HG02840 (cell line): ENCODE measurements at regions not wholly inside any gene's neighbourhood (a gene's known extent, or its start where the extent isn't known, plus 50 kb on each side); places are given as distances from the start of the nearest gene placed in this dataset.

Experiments
- ATAC-seq: cut with Tn5 transposase; IDR thresholded peaks from one replicate; pipeline ENCODE4 v1.9.1; 2021; ENCODE audit warnings: mild to moderate bottlenecking, moderate library complexity, moderate number of reproducible peaks; ENCODE audit not compliant: unreplicated experiment, low FRiP score

DNA sequence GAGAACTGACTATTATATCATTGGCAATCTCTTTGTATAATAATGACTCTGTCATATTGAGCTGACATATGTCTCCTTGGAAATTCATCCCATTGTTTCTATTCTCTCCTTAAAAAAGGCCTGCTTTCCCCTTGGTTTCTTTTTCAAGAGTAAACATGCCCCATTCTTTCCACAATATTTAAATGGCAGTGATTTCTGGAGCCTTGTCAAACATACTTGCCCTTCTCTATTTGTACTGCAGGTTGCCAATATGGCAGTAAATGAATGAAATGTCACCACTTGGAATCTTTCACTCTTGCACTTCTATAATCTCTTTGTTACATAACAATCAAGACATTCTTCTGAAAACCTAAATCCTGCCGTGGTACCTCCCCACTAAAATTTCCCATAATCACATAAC, 1265.1 kb upstream of the CDH8 start:
- ATAC-seq, result no peak

GRCh38 chr16:63298993-63299392, 1262.8 kb upstream of the CDH8 start:
- no peak for ATAC-seq

GRCh38 chr16:63292036-63292435, 1255.8 kb upstream of the CDH8 start:
- no peak for ATAC-seq

- no peak for ATAC-seq
Observed at GRCh38 chr16:63289834-63290460, 1253.7 kb upstream of the CDH8 start.

DNA sequence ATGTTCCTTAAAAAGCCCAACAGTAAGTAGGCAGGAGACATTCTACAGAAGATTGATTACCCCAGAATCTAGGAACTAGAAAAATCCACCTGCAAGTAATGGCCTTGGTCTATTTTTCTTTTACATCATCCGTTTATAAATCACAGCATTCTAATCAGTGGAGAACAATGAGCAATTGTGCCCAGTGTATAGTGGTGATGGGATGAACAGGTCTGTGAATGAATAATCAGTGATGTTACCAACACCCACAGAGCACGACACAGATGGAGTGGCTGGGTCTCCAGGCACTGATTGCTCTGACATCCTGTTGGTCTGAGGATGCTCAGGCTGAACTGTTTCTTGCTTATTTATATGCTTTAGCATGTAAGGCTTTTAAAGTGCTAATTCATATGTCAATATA, 1251.2 kb upstream of the CDH8 start:
- ATAC-seq, result no peak

DNA sequence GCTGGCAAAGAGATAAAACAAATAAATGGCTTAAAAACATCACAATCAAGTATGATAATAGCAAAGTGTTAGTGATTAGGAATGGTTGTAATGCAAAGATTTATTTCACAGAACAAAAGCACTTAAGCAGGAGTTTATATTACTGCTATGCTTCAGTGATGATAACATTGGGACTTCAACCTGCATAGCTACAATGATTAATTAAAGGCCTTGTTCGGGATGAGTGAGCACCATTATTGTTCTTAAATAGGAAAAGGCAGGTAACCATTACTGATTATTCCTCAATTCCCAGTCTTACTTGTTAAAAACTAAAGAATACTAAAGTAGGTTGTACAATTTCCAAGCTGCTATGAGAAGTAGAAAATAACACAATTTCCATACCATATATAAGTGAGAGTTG, 1247.5 kb upstream of the CDH8 start:
- no peak for ATAC-seq

DNA sequence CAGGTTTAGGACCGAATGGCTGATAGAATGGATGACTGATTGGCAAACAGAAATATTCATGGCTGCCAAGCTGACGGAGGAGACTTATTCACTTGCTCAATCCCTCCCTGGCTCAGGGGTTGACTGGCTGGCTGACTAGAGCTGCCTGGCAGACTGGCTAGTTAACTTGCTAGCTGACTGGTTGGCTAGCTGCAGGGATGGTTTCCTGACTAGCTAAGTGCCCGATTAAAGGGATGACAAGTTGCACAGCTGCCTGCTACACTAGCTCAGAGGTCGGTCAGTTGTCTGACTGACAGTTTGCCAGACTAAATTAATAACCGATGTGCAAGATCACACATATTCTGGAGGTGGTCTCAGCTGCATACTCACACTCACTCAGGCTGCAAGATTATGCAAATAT, 1208.4 kb upstream of the CDH8 start:
- ATAC-seq, result no peak

- no peak for ATAC-seq
Observed at GRCh38 chr16:63241497-63242028, 1205.3 kb upstream of the CDH8 start.

DNA sequence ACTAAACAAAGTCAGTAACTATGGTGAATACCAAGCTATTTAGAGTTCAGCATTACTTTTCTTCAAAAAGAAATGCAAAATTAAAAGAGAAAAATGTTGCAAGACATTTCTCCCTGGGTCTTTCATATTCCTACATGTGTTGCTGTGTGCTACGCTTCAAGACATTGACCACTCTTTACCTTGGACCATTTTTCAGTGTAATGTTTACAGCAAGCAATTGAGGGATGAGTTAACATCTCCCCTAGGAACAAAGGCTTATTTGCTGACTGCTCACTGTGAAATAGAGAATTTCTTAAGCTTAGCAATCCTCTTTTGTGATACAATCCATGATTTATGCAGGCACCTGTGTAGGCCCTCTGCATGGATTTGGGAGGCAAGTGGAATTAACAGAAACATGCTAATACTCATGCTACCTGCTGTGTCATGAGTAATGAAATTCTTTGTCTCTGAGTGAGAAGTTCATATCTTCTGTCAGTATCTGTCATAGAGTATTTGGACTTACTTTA, 1202.9 kb upstream of the CDH8 start:
- ATAC-seq, result no peak

DNA sequence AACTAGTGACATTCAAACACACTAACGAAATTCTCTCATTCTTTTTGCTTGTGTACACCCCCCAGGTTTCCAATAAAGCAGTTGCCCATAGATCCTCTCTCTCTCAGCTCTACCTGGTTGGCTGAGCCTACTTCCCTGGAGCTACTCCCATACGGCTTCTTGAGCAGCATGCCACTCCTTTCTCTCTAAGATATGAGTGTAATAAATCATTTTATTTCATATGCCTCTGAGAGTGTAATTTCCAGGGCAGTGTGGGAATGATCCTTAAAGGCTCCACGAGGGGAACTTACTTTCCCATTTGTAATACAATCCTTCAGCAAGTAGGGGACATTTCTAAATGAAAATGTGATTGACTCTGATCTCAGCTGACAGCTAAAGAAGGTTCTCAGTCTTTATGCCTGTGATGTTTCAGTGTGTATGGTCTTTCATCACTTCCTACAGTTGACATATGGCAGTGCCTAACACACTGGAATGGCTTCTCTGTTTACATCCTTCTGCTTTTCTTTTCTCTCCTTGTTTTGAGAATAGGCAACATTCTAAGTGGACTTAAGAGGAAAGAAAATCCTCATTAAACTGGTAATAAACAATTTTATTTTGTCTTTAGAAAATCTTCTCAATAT, 1194.3 kb upstream of the CDH8 start:
- ATAC-seq, result no peak

- no peak for ATAC-seq
Observed at GRCh38 chr16:63228259-63228658, 1192.0 kb upstream of the CDH8 start.

GRCh38 chr16:63223851-63224250, 1187.6 kb upstream of the CDH8 start:
- no peak for ATAC-seq

- ATAC-seq, result no peak
Observed at GRCh38 chr16:63216696-63217423, 1180.6 kb upstream of the CDH8 start.

DNA sequence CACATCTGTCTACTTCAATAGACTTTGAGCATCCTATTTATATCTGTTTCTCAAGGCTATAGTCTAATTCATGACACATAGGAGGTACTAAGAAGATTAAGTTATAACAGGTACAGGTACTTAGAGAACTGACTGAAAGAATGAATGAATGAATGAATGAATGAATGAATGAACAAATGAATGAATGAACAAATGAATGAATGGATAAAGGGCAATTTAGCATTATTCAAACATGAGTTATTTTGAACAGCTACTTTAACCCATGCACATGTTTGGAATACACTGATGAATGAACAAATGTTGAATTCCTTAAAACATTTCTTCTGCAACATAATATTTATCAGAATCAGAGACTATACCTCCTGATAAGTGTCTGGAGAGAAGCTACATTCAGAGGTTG, 1165.6 kb upstream of the CDH8 start:
- no peak for ATAC-seq

- ATAC-seq, result no peak
Observed at GRCh38 chr16:63200940-63201339, 1164.7 kb upstream of the CDH8 start.

DNA sequence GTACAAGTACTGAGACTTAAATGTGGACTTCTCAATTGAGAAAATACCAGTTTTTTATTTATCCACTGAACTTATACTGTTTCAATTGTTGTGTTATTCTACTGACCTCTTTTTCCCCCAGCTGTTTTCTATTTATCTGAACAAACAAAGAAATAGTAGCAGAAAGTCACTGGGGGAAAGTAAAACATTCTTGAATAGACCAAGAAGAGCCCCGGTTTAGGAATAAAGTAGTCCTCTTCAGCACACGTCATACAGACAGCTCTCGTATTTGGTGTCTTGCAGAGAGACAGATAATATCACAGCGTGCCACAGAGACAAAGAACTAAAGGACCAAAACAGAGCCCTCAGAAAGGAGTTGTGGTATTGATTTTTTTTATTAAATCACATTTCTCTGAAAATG, 1159.1 kb upstream of the CDH8 start:
- no peak for ATAC-seq

DNA sequence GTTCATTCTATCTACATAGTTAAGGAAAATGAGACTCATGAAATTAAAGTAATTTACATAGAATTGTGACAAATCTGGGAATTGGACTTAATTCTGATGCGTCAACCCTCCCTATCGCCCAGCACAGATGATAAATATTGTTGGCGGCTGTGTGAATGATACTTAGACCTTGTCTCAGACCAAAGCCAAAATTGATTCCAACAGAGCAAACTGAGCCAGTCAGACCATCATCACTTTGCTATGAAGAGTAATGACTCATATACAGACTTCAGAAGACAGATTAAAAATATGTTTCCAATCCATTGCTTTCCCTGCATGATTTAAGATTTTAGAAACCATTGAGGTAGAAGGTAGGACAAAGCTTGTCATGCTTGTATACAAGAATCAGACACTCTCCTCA, 1156.7 kb upstream of the CDH8 start:
- ATAC-seq, result no peak

- no peak for ATAC-seq
Observed at GRCh38 chr16:63188086-63188771, 1152.0 kb upstream of the CDH8 start.

GRCh38 chr16:63187638-63188037, 1151.4 kb upstream of the CDH8 start:
- no peak for ATAC-seq

DNA sequence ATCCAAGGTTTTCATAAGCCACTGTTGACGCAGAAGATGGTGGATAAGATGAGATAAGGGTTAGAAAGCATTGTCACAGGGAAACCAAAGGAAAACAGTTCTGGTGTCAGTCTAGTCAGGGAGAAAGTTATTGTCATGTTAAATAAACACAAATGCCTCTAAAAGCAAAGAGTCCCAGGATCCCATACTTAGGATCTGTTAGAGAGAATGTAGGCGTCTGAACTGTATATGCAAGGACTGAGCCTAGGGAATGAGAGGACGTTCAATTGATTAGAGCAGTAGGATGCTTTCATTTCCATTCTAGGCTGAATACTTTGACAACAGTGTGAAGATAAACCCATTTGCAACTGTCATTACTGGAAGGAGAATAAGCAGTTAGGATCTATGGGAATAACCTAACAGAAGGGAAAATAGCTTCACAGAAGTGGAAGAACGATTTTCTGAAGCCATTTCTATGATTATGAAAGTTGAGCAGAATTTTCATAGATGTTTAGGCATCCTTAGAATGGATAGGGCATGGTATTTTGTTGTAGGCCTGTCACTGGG, 1149.1 kb upstream of the CDH8 start:
- no peak for ATAC-seq

DNA sequence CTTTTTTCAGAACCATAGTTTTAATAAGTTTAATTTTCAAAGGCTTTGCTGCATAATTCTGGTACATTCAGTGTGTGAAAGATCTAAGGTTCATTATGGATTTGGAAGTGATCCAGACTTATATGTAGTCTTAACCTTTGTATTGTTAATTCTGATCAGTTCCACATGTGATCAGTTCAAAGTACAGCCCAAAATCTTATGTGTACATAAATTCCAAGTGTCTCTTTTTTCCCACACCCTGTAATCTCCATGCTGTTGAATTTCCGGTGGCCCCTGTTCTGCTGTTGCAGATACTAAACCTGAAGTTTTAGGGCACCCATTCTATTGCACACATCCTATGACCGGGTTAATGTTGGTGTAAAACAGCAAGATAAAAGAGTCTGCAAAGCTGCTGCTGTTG, 1147.5 kb upstream of the CDH8 start:
- ATAC-seq, result no peak
